GM18519 (cell line): ENCODE measurements at regions not wholly inside any gene's neighbourhood (a gene's known extent, or its start where the extent isn't known, plus 50 kb on each side); places are given as distances from the start of the nearest gene placed in this dataset.

Experiments used
- ATAC-seq: cut with Tn5 transposase; IDR thresholded peaks from one replicate; pipeline ENCODE4 v1.9.1; 2021; ENCODE audit warnings: mild to moderate bottlenecking, moderate library complexity; ENCODE audit not compliant: unreplicated experiment, low FRiP score

GRCh38 chr10:131011936-131012640 is 299.4 kb downstream of the TCERG1L start:
- no peak for ATAC-seq

- no peak for ATAC-seq
These were observed 298.9 kb downstream of the TCERG1L start for GRCh38 chr10:131012641-131012985.

- no peak for ATAC-seq
These were observed 298.1 kb downstream of the TCERG1L start for GRCh38 chr10:131013281-131013912.

GRCh38 chr10:131014271-131014670 is 297.2 kb downstream of the TCERG1L start:
- no peak for ATAC-seq

GRCh38 chr10:131015271-131015670 is 296.2 kb downstream of the TCERG1L start:
- ATAC-seq = no peak

GRCh38 chr10:131016556-131016955 is 295.0 kb downstream of the TCERG1L start:
- no peak for ATAC-seq

- no peak for ATAC-seq
These were observed 293.8 kb downstream of the TCERG1L start for GRCh38 chr10:131017566-131018285.

GRCh38 chr10:131018886-131019500 is 292.5 kb downstream of the TCERG1L start:
- ATAC-seq = no peak

- no peak for ATAC-seq
These were observed 291.8 kb downstream of the TCERG1L start for GRCh38 chr10:131019696-131020095.

GRCh38 chr10:131020775-131021174 is 290.7 kb downstream of the TCERG1L start:
- no peak for ATAC-seq

GRCh38 chr10:131021246-131021895 is 290.1 kb downstream of the TCERG1L start:
- no peak for ATAC-seq

GRCh38 chr10:131021969-131022368 is 289.6 kb downstream of the TCERG1L start:
- no peak for ATAC-seq

- ATAC-seq = no peak
These were observed 289.2 kb downstream of the TCERG1L start for GRCh38 chr10:131022369-131022768.

- no peak for ATAC-seq
These were observed 288.5 kb downstream of the TCERG1L start for GRCh38 chr10:131022981-131023380.

- no peak for ATAC-seq
These were observed 287.0 kb downstream of the TCERG1L start for GRCh38 chr10:131024259-131025131.

GRCh38 chr10:131025333-131025732 is 286.2 kb downstream of the TCERG1L start:
- no peak for ATAC-seq

- ATAC-seq = no peak
These were observed 284.3 kb downstream of the TCERG1L start for GRCh38 chr10:131027256-131027655.

- ATAC-seq = no peak
These were observed 280.2 kb downstream of the TCERG1L start for GRCh38 chr10:131031346-131031745.

- ATAC-seq = no peak
These were observed 279.0 kb downstream of the TCERG1L start for GRCh38 chr10:131032329-131033165.
